SK-N-SH (cell line): ENCODE measurements at regions not wholly inside any gene's neighbourhood (a gene's known extent, or its start where the extent isn't known, plus 50 kb on each side); places are given as distances from the start of the nearest gene placed in this dataset.

Experiments used
- CTCF ChIA-PET: fragments of 300-600, 350-600 bp; formaldehyde crosslinking; extraction: SDS; loops from one replicate; lab custom pipeline; 2021; lab: Yijun Ruan, JAX
- POLR2A ChIA-PET: fragments of 350-600 bp; sonication (Branson Sonifier 250); formaldehyde crosslinking; extraction: SDS; loops from one replicate; lab custom pipeline; 2020; ENCODE audit warnings: antibody characterized with exemption, inconsistent platforms; lab: Yijun Ruan, JAX
- DNase-seq: peaks from one replicate; pipeline ENCODE4 v3.0.0; 2012
- H2AFZ ChIP-seq: fragments of 200-600 bp; sonication (generic); 2 replicates; pipeline ENCODE4 v1.8.1; 2016; ENCODE audit warnings: antibody characterized with exemption, mild to moderate bottlenecking, low read depth
- H3F3A ChIP-seq: fragments of 200-600 bp; sonication (generic); replicated peaks from 2 replicates; pipeline ENCODE3; 2016; ENCODE audit warnings: antibody characterized with exemption, mild to moderate bottlenecking; ENCODE audit not compliant: insufficient read depth
- H3K27ac ChIP-seq, 2 experiments: fragments of 200-500 bp in 1 of 2; fragments of 200-600 bp in 1 of 2; sonication (Bioruptor generic) in 1 of 2; sonication (generic), shearing (Covaris generic) in 1 of 2; 2 replicates each; pipeline versions ENCODE4 v1.5.1 to v1.6.1; 2014 to 2016; ENCODE audit warnings: low read depth in 2 of 2, inconsistent platforms in 1 of 2, low read length in 1 of 2, mild to moderate bottlenecking in 1 of 2, mixed read lengths in 1 of 2
- H3K27me3 ChIP-seq: fragments of 200-600 bp; sonication (generic), shearing (Covaris generic); 2 replicates; pipeline ENCODE4 v1.6.1; 2016; ENCODE audit warnings: mixed run types; ENCODE audit not compliant: insufficient read depth
- H3K36me3 ChIP-seq, 2 experiments: fragments of 200-500 bp in 1 of 2; fragments of 200-600 bp in 1 of 2; sonication (Bioruptor generic) in 1 of 2; sonication (generic) in 1 of 2; replicated peaks in 1 of 2; 2 replicates each; pipeline versions ENCODE3 to v1.5.1; 2014 to 2016; ENCODE audit warnings: low read length in 1 of 2, mild to moderate bottlenecking in 1 of 2; ENCODE audit not compliant: insufficient read depth in 2 of 2, control insufficient read depth in 1 of 2
- H3K4me1 ChIP-seq, 2 experiments: fragments of 200-500 bp in 1 of 2; fragments of 200-600 bp in 1 of 2; sonication (Bioruptor generic) in 1 of 2; sonication (generic), shearing (Covaris generic) in 1 of 2; 2 replicates each; pipeline versions ENCODE4 v1.5.1 to v1.6.1; 2014 to 2016; ENCODE audit warnings: low read depth in 1 of 2, low read length in 1 of 2, mixed run types in 1 of 2; ENCODE audit not compliant: insufficient read depth in 2 of 2, control insufficient read depth in 1 of 2
- H3K4me2 ChIP-seq: fragments of 200-600 bp; sonication (generic), shearing (Covaris generic); 2 replicates; pipeline ENCODE4 v1.6.1; 2017; ENCODE audit warnings: mixed run types
- H3K4me3 ChIP-seq, 2 experiments: fragments of 200-500 bp in 1 of 2; fragments of 200-600 bp in 1 of 2; sonication (Bioruptor generic) in 1 of 2; sonication (generic), shearing (Covaris generic) in 1 of 2; 2 replicates each; pipeline versions ENCODE4 v1.5.1 to v1.8.1; 2014 to 2016; ENCODE audit warnings: low read depth in 2 of 2, inconsistent platforms in 1 of 2, low read length in 1 of 2, mild to moderate bottlenecking in 1 of 2, mixed read lengths in 1 of 2, moderate library complexity in 1 of 2
- H3K79me2 ChIP-seq: fragments of 200-600 bp; sonication (generic); 2 replicates; pipeline ENCODE4 v1.8.1; 2017; ENCODE audit warnings: mild to moderate bottlenecking; ENCODE audit not compliant: insufficient read depth
- H3K9ac ChIP-seq: fragments of 200-600 bp; sonication (generic); 2 replicates; pipeline ENCODE4 v1.6.1; 2017; ENCODE audit warnings: mixed run types
- H3K9me2 ChIP-seq: fragments of 200-600 bp; sonication (generic); 2 replicates; pipeline ENCODE4 v1.6.1; 2017; ENCODE audit warnings: mixed run types
- H3K9me3 ChIP-seq: fragments of 200-600 bp; sonication (generic); 2 replicates; pipeline ENCODE4 v1.6.1; 2017; ENCODE audit warnings: mixed run types, mild to moderate bottlenecking, moderate library complexity
- H4K20me1 ChIP-seq: fragments of 200-600 bp; sonication (generic); 2 replicates; pipeline ENCODE4 v1.6.1; 2017; ENCODE audit warnings: mild to moderate bottlenecking, mixed run types; ENCODE audit not compliant: insufficient read depth
- CHD2 ChIP-seq: fragments of 150-350 bp; IDR thresholded peaks from 2 replicates; pipeline ENCODE4 v1.6.1; 2018; ENCODE audit warnings: low read length; ENCODE audit not compliant: partially characterized antibody
- EP300 ChIP-seq, 2 experiments: IDR thresholded peaks; 2 replicates each; pipeline versions ENCODE4 v1.4.0 to v1.6.1; 2012; ENCODE audit warnings: borderline replicate concordance in 1 of 2, low read depth in 1 of 2, low read length in 1 of 2
- EZH2phosphoT487 ChIP-seq: fragments of 200-600 bp; sonication (generic); IDR thresholded peaks from 2 replicates; pipeline ENCODE4 v1.6.1; 2017; ENCODE audit warnings: low read depth, mixed run types, mild to moderate bottlenecking, antibody characterized with exemption, moderate library complexity, borderline replicate concordance
- FOSL2 ChIP-seq: IDR thresholded peaks from 2 replicates; pipeline ENCODE4 v1.4.0; 2012; ENCODE audit warnings: low read depth, mild to moderate bottlenecking, moderate library complexity, borderline replicate concordance
- JUND ChIP-seq: IDR thresholded peaks from 2 replicates; pipeline ENCODE4 v1.4.0; 2012
- MEF2A ChIP-seq: IDR thresholded peaks from 2 replicates; pipeline ENCODE4 v1.4.0; 2012; ENCODE audit warnings: low read depth, borderline replicate concordance
- NFIC ChIP-seq: IDR thresholded peaks from 2 replicates; pipeline ENCODE4 v1.4.0; 2012; ENCODE audit warnings: borderline replicate concordance
- NRF1 ChIP-seq: IDR thresholded peaks from 2 replicates; pipeline ENCODE4 v1.6.1; 2012; ENCODE audit warnings: low read depth, mild to moderate bottlenecking, low read length
- RCOR1 ChIP-seq: fragments of 150-350 bp; IDR thresholded peaks from 2 replicates; pipeline ENCODE4 v1.6.1; 2017; ENCODE audit warnings: antibody characterized with exemption, low read length
- RFX5 ChIP-seq: IDR thresholded peaks from 2 replicates; pipeline ENCODE4 v1.6.1; 2012; ENCODE audit warnings: mild to moderate bottlenecking, improper control_type of control experiment, low read length
- RXRA ChIP-seq: IDR thresholded peaks from 2 replicates; pipeline ENCODE4 v1.4.0; 2012; ENCODE audit warnings: low read depth, mild to moderate bottlenecking, borderline replicate concordance
- SIN3A ChIP-seq: IDR thresholded peaks from 2 replicates; pipeline ENCODE4 v1.6.1; 2012; ENCODE audit warnings: low read depth, mild to moderate bottlenecking, low read length, moderate library complexity, borderline replicate concordance
- TCF12 ChIP-seq: IDR thresholded peaks from 2 replicates; pipeline ENCODE4 v1.4.0; 2012
- YY1 ChIP-seq: IDR thresholded peaks from 2 replicates; pipeline ENCODE4 v1.4.0; 2012; ENCODE audit warnings: low read depth, mild to moderate bottlenecking
- WGBS: methylation state at CpG from one replicate; pipeline ENCODE4 v1.1.6; 2017; ENCODE audit warnings: low lambda C conversion rate; 5-methylcytosine and 5-hydroxymethylcytosine counted together
- TF ChIP-seq, protein P1 (sequence below): IDR thresholded peaks from 2 replicates; pipeline ENCODE4; 2012
- TF ChIP-seq, protein P2 (sequence below): IDR thresholded peaks from 2 replicates; pipeline ENCODE4 v1.4.0; 2012; ENCODE audit warnings: low read depth, borderline replicate concordance
- TF ChIP-seq, protein P3 (sequence below): IDR thresholded peaks from 2 replicates; pipeline ENCODE4 v1.4.0; 2012; ENCODE audit warnings: low read depth, borderline replicate concordance

DNA sequence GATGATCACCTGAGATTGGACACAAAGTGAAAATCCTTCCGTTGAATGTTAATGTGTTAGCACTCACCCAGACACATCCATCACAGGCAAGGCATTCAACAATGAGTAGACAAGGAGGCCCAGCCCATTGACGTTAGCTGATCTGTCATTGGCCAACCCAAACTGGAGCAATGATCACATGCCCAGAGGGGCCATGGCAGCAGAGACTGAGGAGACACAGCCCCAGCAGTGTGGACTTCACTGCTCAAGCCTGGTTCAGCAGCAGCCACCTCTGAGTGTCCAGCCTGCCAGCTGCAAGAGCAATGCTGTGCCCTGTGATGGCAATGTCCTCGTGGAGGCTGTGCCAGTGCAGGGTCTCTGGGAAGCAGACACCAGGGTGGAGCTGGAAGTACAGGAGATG lies 622.2 kb downstream of the AACS start:
- H3K4me3 ChIP-seq, result no peak overlapping the region
- no peak overlapping the region for H3K4me2 ChIP-seq
- H3F3A ChIP-seq, result no peaks in the 10 kb centered on the region
- no peak for DNase-seq
- no peaks in the 10 kb centered on the region for H3K79me2 ChIP-seq
- H3K9me3 ChIP-seq, result no peaks in the 10 kb centered on the region
- no peaks in the 10 kb centered on the region for H3K36me3 ChIP-seq
- no peak overlapping the region for H3K27ac ChIP-seq
- H3K9ac ChIP-seq, result no peak overlapping the region
- no peaks in the 10 kb centered on the region for H3K4me1 ChIP-seq
- no peak overlapping the region for H2AFZ ChIP-seq
- no peaks in the 10 kb centered on the region for H4K20me1 ChIP-seq
- ChIA-PET CTCF (no interaction called here), POLR2A (no interaction called here)
- WGBS, result 11% methylated on average over 3 of the region's 3 CpGs
- H3K9me2 ChIP-seq, result no peaks in the 10 kb centered on the region
- H3K27me3 ChIP-seq, result no peaks in the 10 kb centered on the region
- no peak for TF ChIP-seq RFX5
- no peak for TF ChIP-seq JUND
- no peak for TF ChIP-seq TCF12

DNA sequence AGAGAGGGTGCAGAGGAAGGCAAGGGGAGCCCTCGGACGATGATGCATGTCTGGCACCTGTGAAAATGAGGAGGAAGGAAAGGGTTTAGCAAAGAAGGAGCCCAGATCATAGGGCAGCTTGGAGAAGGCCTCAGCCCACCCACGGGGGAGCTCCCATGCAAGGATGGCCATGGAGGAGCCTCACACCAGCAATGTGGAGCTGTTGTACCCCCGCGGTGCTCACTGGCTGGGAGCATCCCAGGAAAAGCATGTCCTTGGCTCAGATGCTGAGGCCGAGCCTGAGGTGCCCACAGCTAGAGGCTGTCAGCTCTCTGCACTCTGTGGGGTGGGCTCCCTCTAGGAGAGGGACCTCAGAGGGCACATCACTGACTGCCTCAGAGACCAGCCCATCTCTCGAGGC lies 622.6 kb downstream of the AACS start:
- no peak for TF ChIP-seq NFIC
- no peak for TF ChIP-seq RFX5
- TF ChIP-seq JUND, result no peak
- TF ChIP-seq TCF12, result no peak
- TF ChIP-seq FOSL2, result no peak
- TF ChIP-seq RXRA, result no peak
- TF ChIP-seq MEF2A, result no peak
- TF ChIP-seq NRF1, result no peak
- TF ChIP-seq RCOR1, result no peak
- no peak for TF ChIP-seq SIN3A
- no peak for TF ChIP-seq EP300 (IDR thresholded peaks at IDR 0.05; ENCODE audit: borderline replicate concordance in 1 of 2, low read depth in 1 of 2, low read length in 1 of 2)
- TF ChIP-seq, protein P1, sequence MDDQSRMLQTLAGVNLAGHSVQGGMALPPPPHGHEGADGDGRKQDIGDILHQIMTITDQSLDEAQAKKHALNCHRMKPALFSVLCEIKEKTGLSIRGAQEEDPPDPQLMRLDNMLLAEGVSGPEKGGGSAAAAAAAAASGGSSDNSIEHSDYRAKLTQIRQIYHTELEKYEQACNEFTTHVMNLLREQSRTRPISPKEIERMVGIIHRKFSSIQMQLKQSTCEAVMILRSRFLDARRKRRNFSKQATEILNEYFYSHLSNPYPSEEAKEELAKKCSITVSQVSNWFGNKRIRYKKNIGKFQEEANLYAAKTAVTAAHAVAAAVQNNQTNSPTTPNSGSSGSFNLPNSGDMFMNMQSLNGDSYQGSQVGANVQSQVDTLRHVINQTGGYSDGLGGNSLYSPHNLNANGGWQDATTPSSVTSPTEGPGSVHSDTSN, result no peak
- no peak for TF ChIP-seq CHD2
- TF ChIP-seq, protein P2, sequence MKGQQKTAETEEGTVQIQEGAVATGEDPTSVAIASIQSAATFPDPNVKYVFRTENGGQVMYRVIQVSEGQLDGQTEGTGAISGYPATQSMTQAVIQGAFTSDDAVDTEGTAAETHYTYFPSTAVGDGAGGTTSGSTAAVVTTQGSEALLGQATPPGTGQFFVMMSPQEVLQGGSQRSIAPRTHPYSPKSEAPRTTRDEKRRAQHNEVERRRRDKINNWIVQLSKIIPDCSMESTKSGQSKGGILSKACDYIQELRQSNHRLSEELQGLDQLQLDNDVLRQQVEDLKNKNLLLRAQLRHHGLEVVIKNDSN, result no peak
- no peak for TF ChIP-seq YY1
- no peak for TF ChIP-seq EZH2phosphoT487
- TF ChIP-seq, protein P3, sequence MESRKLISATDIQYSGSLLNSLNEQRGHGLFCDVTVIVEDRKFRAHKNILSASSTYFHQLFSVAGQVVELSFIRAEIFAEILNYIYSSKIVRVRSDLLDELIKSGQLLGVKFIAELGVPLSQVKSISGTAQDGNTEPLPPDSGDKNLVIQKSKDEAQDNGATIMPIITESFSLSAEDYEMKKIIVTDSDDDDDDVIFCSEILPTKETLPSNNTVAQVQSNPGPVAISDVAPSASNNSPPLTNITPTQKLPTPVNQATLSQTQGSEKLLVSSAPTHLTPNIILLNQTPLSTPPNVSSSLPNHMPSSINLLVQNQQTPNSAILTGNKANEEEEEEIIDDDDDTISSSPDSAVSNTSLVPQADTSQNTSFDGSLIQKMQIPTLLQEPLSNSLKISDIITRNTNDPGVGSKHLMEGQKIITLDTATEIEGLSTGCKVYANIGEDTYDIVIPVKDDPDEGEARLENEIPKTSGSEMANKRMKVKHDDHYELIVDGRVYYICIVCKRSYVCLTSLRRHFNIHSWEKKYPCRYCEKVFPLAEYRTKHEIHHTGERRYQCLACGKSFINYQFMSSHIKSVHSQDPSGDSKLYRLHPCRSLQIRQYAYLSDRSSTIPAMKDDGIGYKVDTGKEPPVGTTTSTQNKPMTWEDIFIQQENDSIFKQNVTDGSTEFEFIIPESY, result no peak
- H3K4me2 ChIP-seq, result no peak overlapping the region
- no peaks in the 10 kb centered on the region for H3K79me2 ChIP-seq
- H3K9me2 ChIP-seq, result no peaks in the 10 kb centered on the region
- H3F3A ChIP-seq, result no peaks in the 10 kb centered on the region
- CTCF ChIA-PET, result no interaction called here
- no peak overlapping the region for H2AFZ ChIP-seq
- H4K20me1 ChIP-seq, result no peaks in the 10 kb centered on the region
- POLR2A ChIA-PET, result no interaction called here
- DNase-seq, result no peak
- no peak overlapping the region for H3K4me3 ChIP-seq
- H3K9me3 ChIP-seq, result no peaks in the 10 kb centered on the region
- 8% methylated on average over 3 of the region's 7 CpGs for WGBS
- no peak overlapping the region for H3K27ac ChIP-seq
- H3K36me3 ChIP-seq, result no peaks in the 10 kb centered on the region
- H3K27me3 ChIP-seq, result no peaks in the 10 kb centered on the region
- no peaks in the 10 kb centered on the region for H3K4me1 ChIP-seq
- H3K9ac ChIP-seq, result no peak overlapping the region
